Adrenal gland (tissue), 9 donors: ENCODE measurements at regions not wholly inside any gene's neighbourhood (a gene's known extent, or its start where the extent isn't known, plus 50 kb on each side); places are given as distances from the start of the nearest gene placed in this dataset.

ENCODE experiments used
- DNase-seq, 7 donors: peaks; one replicate each; pipeline ENCODE4 v3.0.0-alpha.2; 2019 to 2020
- H3K27ac ChIP-seq, 5 donors: fragments of 200-600 bp; sonication (generic) in 4 of 5; 1 replicate in 3 of 5; 2 replicates in 2 of 5; pipeline versions ENCODE4 v1.5.1 to v1.8.0; 2016 to 2020; ENCODE audit warnings: mild to moderate bottlenecking in 1 of 5
- H3K27me3 ChIP-seq: fragments of 200-600 bp; 2 replicates; pipeline ENCODE4 v1.8.0; 2021
- H3K36me3 ChIP-seq, 2 donors: fragments of 200-600 bp; replicated peaks in 1 of 2; 1 replicate in 1 of 2; 2 replicates in 1 of 2; pipeline versions ENCODE4 v1.5.1 to v1.8.0; 2018 to 2022
- H3K4me1 ChIP-seq, 2 donors: fragments of 200-600 bp; replicated peaks in 1 of 2; 1 replicate in 1 of 2; 2 replicates in 1 of 2; pipeline versions ENCODE4 v1.5.1 to v1.8.0; 2018 to 2021
- H3K4me3 ChIP-seq, 4 donors: fragments of 200-600 bp; sonication (generic) in 3 of 4; one replicate each; pipeline ENCODE4 v1.5.1; 2016 to 2018
- H3K9me3 ChIP-seq, 3 donors: fragments of 200-600 bp; sonication (generic) in 1 of 3; replicated peaks in 1 of 3; 1 replicate in 2 of 3; 2 replicates in 1 of 3; pipeline versions ENCODE4 v1.5.1 to v1.8.0; 2016 to 2021
- POLR2A ChIP-seq, 2 donors: fragments of 450-650 bp; IDR thresholded peaks; one replicate each; pipeline ENCODE4 v1.6.1; 2017; ENCODE audit warnings: antibody characterized with exemption in 2 of 2, mild to moderate bottlenecking in 2 of 2, moderate library complexity in 1 of 2
- WGBS, 4 donors: extraction: QIAGEN DNeasy Blood & Tissue Kit in 2 of 4; methylation state at CpG; one replicate each; pipeline versions ENCODE4 v1.1.5 to v1.1.7; 2013 to 2017; 5-methylcytosine and 5-hydroxymethylcytosine counted together
- intact Hi-C, 2 donors: fragments of 100-400 bp; cut with DNase I; formaldehyde crosslinking; loops; one replicate each; pipeline versions ENCODE4 v1.14.1 to v1.15.0; 2022 to 2023
- TF ChIP-seq, protein P1 (sequence below), 6 experiments: fragments of 450-650 bp in 4 of 6; fragments of 200-600 bp in 2 of 6; sonication (generic) in 1 of 6; IDR thresholded peaks; 1 replicate in 5 of 6; 2 replicates in 1 of 6; pipeline versions ENCODE4 v1.5.1 to v1.8.0; 2016 to 2021; ENCODE audit warnings: antibody characterized with exemption in 6 of 6, mild to moderate bottlenecking in 2 of 6, moderate library complexity in 1 of 6
- donor health status: healthy with polysubstance abuse.
- donor health status: Bipolar disorder and iron deficiency.
- donor health status: DM: yes; HTN: yes; CAD: no.
- donor health status: DM: no; HTN: no; CAD: no.
- donor health status: DM: no; HTN: no; CAD: no.

DNA sequence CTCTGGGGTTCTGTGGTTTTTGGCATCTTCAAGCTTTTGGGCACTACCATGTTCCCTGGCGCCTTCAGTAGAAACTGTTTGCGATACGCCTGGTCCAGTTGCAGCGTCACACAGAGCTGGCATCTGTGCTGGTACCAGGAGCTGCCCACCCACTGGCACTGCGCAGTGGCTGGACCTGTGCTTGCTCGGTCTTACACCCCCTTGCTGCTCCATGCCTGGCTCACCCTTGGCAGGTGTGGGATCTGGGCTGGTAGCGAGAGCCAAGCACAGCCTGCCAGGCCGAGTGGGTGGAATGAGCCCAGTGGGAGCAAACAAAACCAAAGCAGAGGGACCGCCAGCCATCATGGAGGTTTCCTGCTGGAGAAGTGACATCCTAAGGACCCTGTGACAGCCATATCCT is 170.2 kb upstream of the IRX2 start:
- Histone ChIP-seq H3K4me3 (no peak overlapping the region), H3K27ac (no peak overlapping the region), H3K36me3 (no peaks in the 10 kb centered on the region), H3K27me3 (no peaks in the 10 kb centered on the region), H3K9me3 (no peaks in the 10 kb centered on the region), H3K4me1 (no peaks in the 10 kb centered on the region)
- DNase-seq = no peak
- TF ChIP-seq, protein P1, sequence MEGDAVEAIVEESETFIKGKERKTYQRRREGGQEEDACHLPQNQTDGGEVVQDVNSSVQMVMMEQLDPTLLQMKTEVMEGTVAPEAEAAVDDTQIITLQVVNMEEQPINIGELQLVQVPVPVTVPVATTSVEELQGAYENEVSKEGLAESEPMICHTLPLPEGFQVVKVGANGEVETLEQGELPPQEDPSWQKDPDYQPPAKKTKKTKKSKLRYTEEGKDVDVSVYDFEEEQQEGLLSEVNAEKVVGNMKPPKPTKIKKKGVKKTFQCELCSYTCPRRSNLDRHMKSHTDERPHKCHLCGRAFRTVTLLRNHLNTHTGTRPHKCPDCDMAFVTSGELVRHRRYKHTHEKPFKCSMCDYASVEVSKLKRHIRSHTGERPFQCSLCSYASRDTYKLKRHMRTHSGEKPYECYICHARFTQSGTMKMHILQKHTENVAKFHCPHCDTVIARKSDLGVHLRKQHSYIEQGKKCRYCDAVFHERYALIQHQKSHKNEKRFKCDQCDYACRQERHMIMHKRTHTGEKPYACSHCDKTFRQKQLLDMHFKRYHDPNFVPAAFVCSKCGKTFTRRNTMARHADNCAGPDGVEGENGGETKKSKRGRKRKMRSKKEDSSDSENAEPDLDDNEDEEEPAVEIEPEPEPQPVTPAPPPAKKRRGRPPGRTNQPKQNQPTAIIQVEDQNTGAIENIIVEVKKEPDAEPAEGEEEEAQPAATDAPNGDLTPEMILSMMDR (IDR thresholded peaks at IDR 0.05) = no peak
- TF ChIP-seq POLR2A (IDR thresholded peaks at IDR 0.05) = no peak
- 92 to 100% (median 96%) methylated on average over 1 to 9 of the region's 9 CpGs for WGBS, 4 donors
- intact Hi-C loops = no loop called here

DNA sequence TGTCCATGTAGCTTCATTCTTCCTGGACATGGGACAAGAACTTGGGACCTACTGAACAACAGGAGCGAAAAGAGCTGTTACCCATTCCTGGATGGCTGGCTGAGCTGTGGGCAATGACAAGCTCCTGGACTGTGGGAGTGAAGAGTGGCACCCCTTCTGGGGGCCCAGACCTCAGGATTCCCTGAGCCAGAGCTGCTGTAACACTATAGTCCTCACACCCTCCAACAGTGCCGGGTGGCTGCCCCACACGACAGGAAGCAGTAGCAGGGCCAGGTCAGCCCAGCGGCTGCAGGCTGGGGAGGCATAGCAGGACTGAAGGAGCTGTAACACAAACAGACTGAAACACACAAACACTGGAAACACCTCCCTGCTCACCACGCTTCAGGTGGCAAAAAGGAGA is 169.7 kb upstream of the IRX2 start:
- Histone ChIP-seq H3K36me3 (no peaks in the 10 kb centered on the region), H3K4me1 (no peaks in the 10 kb centered on the region), H3K9me3 (no peaks in the 10 kb centered on the region), H3K27me3 (no peaks in the 10 kb centered on the region), H3K27ac (no peak overlapping the region), H3K4me3 (no peak overlapping the region)
- TF ChIP-seq POLR2A (IDR thresholded peaks at IDR 0.05) = no peak
- TF ChIP-seq, protein P1 (IDR thresholded peaks at IDR 0.05) = no peak
- intact Hi-C loops = no loop called here
- WGBS, 4 donors = 75 to 89% (median 85%) methylated on average over 2 to 5 of the region's 5 CpGs
- no peak for DNase-seq

DNA sequence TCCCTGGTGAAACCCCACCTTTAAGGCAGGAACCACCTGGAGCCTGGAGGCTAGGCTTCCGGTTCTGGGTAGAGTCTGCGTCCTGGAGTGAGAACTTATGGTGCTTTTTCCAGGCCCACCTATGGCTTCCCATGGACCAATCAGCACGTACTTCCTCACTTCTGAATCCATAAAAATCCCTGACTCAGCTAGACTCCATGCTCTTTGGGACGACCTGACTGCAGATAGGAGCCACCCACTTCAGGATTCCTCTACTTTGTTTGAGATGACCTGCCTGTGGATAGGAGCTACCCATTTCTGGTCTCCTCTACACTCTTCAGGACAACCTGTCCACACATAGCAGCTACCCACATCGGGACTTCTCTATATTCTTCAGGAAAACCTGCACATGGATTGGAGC is 168.8 kb upstream of the IRX2 start:
- no peaks in the 10 kb centered on the region for H3K27me3 ChIP-seq
- DNase-seq = no peak
- WGBS, 4 donors = 66 to 91% (median 79%) methylated on average over 3 to 5 of the region's 5 CpGs
- H3K4me3 ChIP-seq = no peak overlapping the region
- no peaks in the 10 kb centered on the region for H3K4me1 ChIP-seq
- H3K27ac ChIP-seq = no peak overlapping the region
- intact Hi-C loops = no loop called here
- no peaks in the 10 kb centered on the region for H3K9me3 ChIP-seq
- H3K36me3 ChIP-seq = no peaks in the 10 kb centered on the region
- TF ChIP-seq, protein P1 (IDR thresholded peaks at IDR 0.05) = no peak
- TF ChIP-seq POLR2A (IDR thresholded peaks at IDR 0.05) = no peak

DNA sequence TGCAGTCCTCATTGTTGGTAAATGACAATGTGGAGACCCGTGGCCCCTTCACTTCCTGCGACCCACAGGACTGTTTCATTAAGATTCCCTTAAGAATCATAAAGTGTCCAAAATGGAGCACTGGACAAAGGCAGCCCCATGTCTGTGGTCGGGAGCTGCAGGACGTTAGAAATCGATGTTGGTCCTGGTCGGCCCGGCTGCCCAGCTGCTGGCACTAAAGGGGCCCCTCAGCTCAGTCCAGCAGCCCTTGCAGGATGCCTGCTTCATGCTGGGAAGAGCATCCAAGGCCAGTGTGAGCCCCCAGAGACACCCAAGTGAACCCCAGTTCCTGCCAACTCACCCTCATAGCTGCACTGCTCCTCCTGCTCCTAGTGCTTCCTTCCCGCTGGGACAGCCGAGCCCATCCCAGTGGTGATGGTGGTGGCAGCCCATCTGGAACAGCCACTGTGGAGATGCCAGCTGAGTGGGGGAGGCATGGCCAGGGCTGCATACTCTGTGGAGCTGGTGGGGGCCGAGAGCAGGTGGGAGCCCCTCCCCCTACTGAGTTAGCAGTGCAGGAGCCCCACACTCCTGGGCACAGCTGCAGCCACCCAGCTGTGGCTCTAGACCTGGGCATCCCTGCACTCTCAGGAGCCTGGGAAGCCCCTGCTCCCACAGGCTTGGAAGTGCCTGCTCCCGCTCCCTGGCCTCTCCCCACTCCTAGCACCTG is 168.0 kb upstream of the IRX2 start:
- no peak for DNase-seq
- no peak overlapping the region for H3K27ac ChIP-seq
- no peaks in the 10 kb centered on the region for H3K9me3 ChIP-seq
- 78 to 92% (median 88%) methylated on average over 7 to 11 of the region's 11 CpGs for WGBS, 4 donors
- no peaks in the 10 kb centered on the region for H3K4me1 ChIP-seq
- H3K4me3 ChIP-seq = no peak overlapping the region
- TF ChIP-seq POLR2A (IDR thresholded peaks at IDR 0.05) = no peak
- intact Hi-C loops = no loop called here
- H3K36me3 ChIP-seq = no peaks in the 10 kb centered on the region
- no peaks in the 10 kb centered on the region for H3K27me3 ChIP-seq

DNA sequence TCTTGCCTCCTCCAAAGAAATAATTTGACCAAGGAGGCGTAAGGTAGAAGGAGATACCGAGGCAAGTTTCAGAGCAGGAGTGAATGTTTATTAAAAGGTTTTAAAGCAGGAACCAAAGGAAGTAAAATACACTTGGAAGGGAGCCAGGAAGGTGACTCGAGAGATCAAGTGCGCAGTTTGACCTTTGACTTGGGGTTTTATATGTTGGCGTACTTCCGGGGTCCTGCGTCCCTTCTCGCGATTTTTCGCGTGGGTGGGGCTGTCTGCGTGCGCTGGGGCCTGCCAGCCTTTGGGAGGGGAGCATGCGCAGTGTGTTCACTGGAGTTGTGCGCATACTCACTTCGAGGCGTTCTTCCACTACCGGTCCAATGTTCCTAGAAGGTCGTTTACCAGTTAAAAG is 166.0 kb upstream of the IRX2 start:
- Histone ChIP-seq H3K4me3 (no peak overlapping the region), H3K4me1 (no peaks in the 10 kb centered on the region), H3K27ac (no peak overlapping the region), H3K36me3 (no peaks in the 10 kb centered on the region), H3K9me3 (no peaks in the 10 kb centered on the region), H3K27me3 (no peaks in the 10 kb centered on the region)
- TF ChIP-seq, protein P1 (IDR thresholded peaks at IDR 0.05) = no peak
- no peak for TF ChIP-seq POLR2A (IDR thresholded peaks at IDR 0.05)
- intact Hi-C loops = no loop called here
- no peak for DNase-seq
- 84 to 91% (median 88%) methylated on average over 19 of the region's 19 CpGs for WGBS, 4 donors
